Fibroblast of peridontal ligament (primary cell): ENCODE measurements at regions not wholly inside any gene's neighbourhood (a gene's known extent, or its start where the extent isn't known, plus 50 kb on each side); places are given as distances from the start of the nearest gene placed in this dataset.
"Not testable (repeated sequence)": the region's sequence is repeated elsewhere in the genome, so short reads cannot be mapped to it uniquely, and the experiment has no call there.

Experiments used
- DNase-seq: peaks from one replicate; pipeline ENCODE4 v3.0.0-alpha.2; 2010; ENCODE audit errors: extremely low read depth

GRCh38 chr5:101662263-101662662, 633.8 kb downstream of the SLCO4C1 start:
- no peak for DNase-seq

- DNase-seq = no peak
Measured at GRCh38 chr5:101658433-101658832, 637.7 kb downstream of the SLCO4C1 start.

- no peak for DNase-seq
Measured at GRCh38 chr5:101653996-101654395, 642.1 kb downstream of the SLCO4C1 start.

- DNase-seq = no peak
Measured at GRCh38 chr5:101647861-101648260, 648.2 kb downstream of the SLCO4C1 start.

GRCh38 chr5:101643794-101644193, 652.3 kb downstream of the SLCO4C1 start:
- no peak for DNase-seq

GRCh38 chr5:101637599-101637998, 658.5 kb downstream of the SLCO4C1 start:
- no peak for DNase-seq

GRCh38 chr5:101627770-101628169, 668.3 kb downstream of the SLCO4C1 start:
- not testable (repeated sequence) for DNase-seq

GRCh38 chr5:101626572-101626971, 669.5 kb downstream of the SLCO4C1 start:
- DNase-seq = no peak

GRCh38 chr5:101611039-101611438, 685.0 kb downstream of the SLCO4C1 start:
- no peak for DNase-seq

- DNase-seq = no peak
Measured at GRCh38 chr5:101608322-101608721, 687.8 kb downstream of the SLCO4C1 start.

GRCh38 chr5:101605700-101606099, 690.4 kb downstream of the SLCO4C1 start:
- DNase-seq = no peak

GRCh38 chr5:101600614-101601013, 695.5 kb downstream of the SLCO4C1 start:
- DNase-seq = no peak

- DNase-seq = peak; percentile 1
Measured at GRCh38 chr5:101590384-101590783, 687.3 kb upstream of the ST8SIA4 start.

- DNase-seq = no peak
Measured at GRCh38 chr5:101585366-101585765, 682.3 kb upstream of the ST8SIA4 start.

GRCh38 chr5:101580591-101580990, 677.5 kb upstream of the ST8SIA4 start:
- DNase-seq = no peak

GRCh38 chr5:101574017-101574416, 670.9 kb upstream of the ST8SIA4 start:
- no peak for DNase-seq

GRCh38 chr5:101561018-101561417, 657.9 kb upstream of the ST8SIA4 start:
- no peak for DNase-seq

GRCh38 chr5:101543780-101544179, 640.7 kb upstream of the ST8SIA4 start:
- DNase-seq = peak; percentile 8

- DNase-seq = no peak
Measured at GRCh38 chr5:101539315-101539714, 636.2 kb upstream of the ST8SIA4 start.

- peak; percentile 2 for DNase-seq
Measured at GRCh38 chr5:101535626-101536025, 632.5 kb upstream of the ST8SIA4 start.

GRCh38 chr5:101534491-101535110, 631.5 kb upstream of the ST8SIA4 start:
- DNase-seq = no peak

- no peak for DNase-seq
Measured at GRCh38 chr5:101532430-101532829, 629.3 kb upstream of the ST8SIA4 start.

- DNase-seq = no peak
Measured at GRCh38 chr5:101531026-101531425, 627.9 kb upstream of the ST8SIA4 start.

GRCh38 chr5:101529094-101529493, 626.0 kb upstream of the ST8SIA4 start:
- DNase-seq = not testable (repeated sequence)
